ENCODE measurements at regions not wholly inside any gene's neighbourhood (a gene's known extent, or its start where the extent isn't known, plus 50 kb on each side); places are given as distances from the start of the nearest gene placed in this dataset.
"Not testable (repeated sequence)": the region's sequence is repeated elsewhere in the genome, so short reads cannot be mapped to it uniquely, and the experiment has no call there.

- TF ChIP-seq REST (IDR thresholded peaks at IDR 0.05; ENCODE audit: unreplicated experiment); NANOG (IDR thresholded peaks at IDR 0.05; ENCODE audit: borderline replicate concordance); EZH2 (IDR thresholded peaks at IDR 0.05; ENCODE audit: low read depth, unreplicated experiment); CTCF (conservative IDR thresholded peaks at IDR 0.05; ENCODE audit: low read depth in 2 of 2); ZNF331 (CRISPR knock-in tag; IDR thresholded peaks at IDR 0.05; ENCODE audit: low read depth); EZH2phosphoT487 (IDR thresholded peaks at IDR 0.05; ENCODE audit: unreplicated experiment); CREB1 (CRISPR knock-in tag; IDR thresholded peaks at IDR 0.05; ENCODE audit: low read depth); POLR2AphosphoS5 (IDR thresholded peaks at IDR 0.05; ENCODE audit: low read depth); JUNB (IDR thresholded peaks at IDR 0.05; ENCODE audit: unreplicated experiment); ETS1 (IDR thresholded peaks at IDR 0.05); ZNF114 (CRISPR knock-in tag; IDR thresholded peaks at IDR 0.05); STAT1 (IDR thresholded peaks at IDR 0.05; ENCODE audit: unreplicated experiment): not testable (repeated sequence)
Observed at GRCh38 chr2:184407041-184407630, 191.2 kb upstream of the ZNF804A start.

Data from GM23338 (cell line).